ENCODE measurements at regions not wholly inside any gene's neighbourhood (a gene's known extent, or its start where the extent isn't known, plus 50 kb on each side); places are given as distances from the start of the nearest gene placed in this dataset.

DNA sequence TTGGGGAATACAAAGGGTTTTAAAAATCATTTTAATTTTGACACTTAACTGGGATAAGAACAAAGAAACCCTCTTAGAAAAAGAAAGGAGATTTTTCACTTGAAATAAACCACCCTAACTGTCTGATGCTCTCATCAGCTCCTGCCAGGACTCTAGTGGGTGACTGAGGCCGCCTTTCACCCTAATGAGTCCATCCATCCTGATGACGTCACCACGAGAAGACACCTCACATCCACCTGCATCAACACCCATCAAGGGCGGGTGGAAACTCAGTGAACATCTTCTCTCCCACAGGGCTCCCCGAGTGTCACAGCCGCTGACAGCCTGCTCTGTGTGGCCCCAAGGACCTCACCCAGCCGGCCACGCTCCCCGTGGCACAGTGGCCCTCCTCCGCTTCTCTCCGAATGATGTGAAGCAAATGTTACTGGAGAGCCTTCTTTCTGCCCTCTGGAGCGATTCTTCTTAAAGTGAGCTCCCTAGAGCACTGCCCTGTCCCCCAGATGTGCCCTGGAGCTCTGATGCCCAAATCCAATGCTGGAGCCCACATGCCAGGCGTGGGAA, 584.3 kb upstream of the ADAMTS16 start:
- no peak overlapping the region for H3K27ac Mint-ChIP-seq

More for the DNA sequence above, 584.3 kb upstream of the ADAMTS16 start:
- H3K4me1 Mint-ChIP-seq, result peaks cover 19 to 21% of the 10 kb centered on the region in 2 experiments
- Histone ChIP-seq H3K9ac (ENCODE audit: extremely low read depth, insufficient read length, low read length) (no peak overlapping the region), H3K23me2 (ENCODE audit: insufficient read length, low read depth, low read length, poor library complexity, severe bottlenecking) (no peaks in the 10 kb centered on the region), H2AK5ac (ENCODE audit: insufficient read length, low read length) (no peak overlapping the region), H3K27me3 (ENCODE audit: insufficient read depth, low read length) (no peaks in the 10 kb centered on the region), H3K4me2 (ENCODE audit: insufficient read depth, insufficient read length, low read length) (no peak overlapping the region), H3K4me1 (ENCODE audit: insufficient read depth, low read length) (no peaks in the 10 kb centered on the region), H3K79me1 (ENCODE audit: insufficient read depth, low read depth, low read length, poor library complexity, severe bottlenecking) (no peaks in the 10 kb centered on the region), H3K27ac (ENCODE audit: insufficient read length, low read depth, low read length) (no peak overlapping the region), H3K79me2 (ENCODE audit: insufficient read depth, low read length) (0 out of 2 replicates have a peak, but pooled peaks cover 2% of the 10 kb centered on the region), H4K20me1 (ENCODE audit: control insufficient read depth, insufficient read depth, insufficient read length) (no peaks in the 10 kb centered on the region), H3K4ac (ENCODE audit: low read depth, low read length) (no peak overlapping the region), H2BK12ac (ENCODE audit: insufficient read length, low read depth, low read length) (no peak overlapping the region), H3K23ac (ENCODE audit: insufficient read length, low read depth, low read length) (no peak overlapping the region), H4K5ac (ENCODE audit: insufficient read length, low read depth, low read length) (no peak overlapping the region), H3K9me3 (ENCODE audit: control insufficient read depth, low read depth, low read length) (no peaks in the 10 kb centered on the region), H2AFZ (ENCODE audit: low read length) (no peak overlapping the region), H3K14ac (ENCODE audit: insufficient read depth, low read length) (no peak overlapping the region), H3K56ac (ENCODE audit: insufficient read length, low read depth, low read length) (no peak overlapping the region), H3T11ph (ENCODE audit: low read length) (no peak overlapping the region), H3K18ac (ENCODE audit: insufficient read length, low read depth, low read length) (no peak overlapping the region), H2BK20ac (ENCODE audit: low read depth, low read length, poor library complexity, severe bottlenecking) (no peak overlapping the region), H2BK120ac (ENCODE audit: low read depth, low read length, poor library complexity, severe bottlenecking) (no peak overlapping the region), H2BK15ac (ENCODE audit: low read depth, low read length) (no peak overlapping the region), H4K8ac (replicated peaks; ENCODE audit: insufficient read length, low read depth, low read length) (no peak overlapping the region), H2BK5ac (ENCODE audit: insufficient read length, low read length) (no peak overlapping the region), H4K91ac (ENCODE audit: insufficient read length, low read depth, low read length) (no peak overlapping the region)
- TF ChIP-seq, protein P1, sequence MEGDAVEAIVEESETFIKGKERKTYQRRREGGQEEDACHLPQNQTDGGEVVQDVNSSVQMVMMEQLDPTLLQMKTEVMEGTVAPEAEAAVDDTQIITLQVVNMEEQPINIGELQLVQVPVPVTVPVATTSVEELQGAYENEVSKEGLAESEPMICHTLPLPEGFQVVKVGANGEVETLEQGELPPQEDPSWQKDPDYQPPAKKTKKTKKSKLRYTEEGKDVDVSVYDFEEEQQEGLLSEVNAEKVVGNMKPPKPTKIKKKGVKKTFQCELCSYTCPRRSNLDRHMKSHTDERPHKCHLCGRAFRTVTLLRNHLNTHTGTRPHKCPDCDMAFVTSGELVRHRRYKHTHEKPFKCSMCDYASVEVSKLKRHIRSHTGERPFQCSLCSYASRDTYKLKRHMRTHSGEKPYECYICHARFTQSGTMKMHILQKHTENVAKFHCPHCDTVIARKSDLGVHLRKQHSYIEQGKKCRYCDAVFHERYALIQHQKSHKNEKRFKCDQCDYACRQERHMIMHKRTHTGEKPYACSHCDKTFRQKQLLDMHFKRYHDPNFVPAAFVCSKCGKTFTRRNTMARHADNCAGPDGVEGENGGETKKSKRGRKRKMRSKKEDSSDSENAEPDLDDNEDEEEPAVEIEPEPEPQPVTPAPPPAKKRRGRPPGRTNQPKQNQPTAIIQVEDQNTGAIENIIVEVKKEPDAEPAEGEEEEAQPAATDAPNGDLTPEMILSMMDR (conservative IDR thresholded peaks at IDR 0.05), result no peak
- H3K36me3 Mint-ChIP-seq (ENCODE audit: insufficient read depth in 1 of 3, low read depth in 3 of 3), result peaks cover 4 to 18% (median 7%) of the 10 kb centered on the region in 3 experiments; a peak in 6 of 7 replicates
- no peak overlapping the region for H3K4me3 Mint-ChIP-seq
- DNase-seq, result no peak
- WGBS (ENCODE audit: extremely low coverage, insufficient read length, low lambda C conversion rate), result no CpG with 5 or more reads among the region's 13 CpGs
- no peaks in the 10 kb centered on the region for H3K27me3 Mint-ChIP-seq (ENCODE audit: low read depth)
- H3K9me3 Mint-ChIP-seq, result peaks cover 6 to 8% of the 10 kb centered on the region in 2 experiments

Measured in H9 (cell line).